ENCODE measurements at regions not wholly inside any gene's neighbourhood (a gene's known extent, or its start where the extent isn't known, plus 50 kb on each side); places are given as distances from the start of the nearest gene placed in this dataset.

DNA sequence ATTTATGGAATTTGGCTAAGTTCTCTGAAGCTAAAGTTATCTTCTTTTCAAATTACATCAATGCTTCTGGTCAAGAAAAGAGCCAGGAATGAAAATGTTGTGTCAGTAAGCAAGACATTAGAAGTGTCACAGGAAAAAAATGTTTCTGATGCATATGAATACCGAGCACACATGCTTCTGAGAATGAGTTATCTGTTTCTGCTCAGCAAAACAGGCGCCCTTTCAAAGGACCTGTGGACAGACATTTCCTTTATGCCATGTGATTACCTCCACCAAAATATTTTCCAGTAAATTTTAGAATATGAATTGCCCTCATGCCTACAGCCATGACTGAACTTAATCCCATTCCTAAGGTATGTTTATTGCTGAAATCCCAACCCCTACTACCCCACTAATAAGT is 55.4 kb upstream of the RNF180 start:
- Histone ChIP-seq H3K4me3 (ENCODE audit: low read depth, low read length) (no peak overlapping the region), H3K9me3 (ENCODE audit: control insufficient read depth, insufficient read depth, low read depth, low read length) (no peaks in the 10 kb centered on the region), H3K4me1 (ENCODE audit: control insufficient read depth, insufficient read depth, low read length) (no peaks in the 10 kb centered on the region), H3K27ac (ENCODE audit: extremely low read depth, low read depth, low read length) (no peak overlapping the region), H3K36me3 (ENCODE audit: control insufficient read depth in 2 of 2, insufficient read depth in 1 of 2, low read length in 2 of 2) (no peaks in the 10 kb centered on the region)
- ChIA-PET CTCF (no interaction called here), POLR2A (no interaction called here)
- no peak for TF ChIP-seq BCL11A (tag by site-specific recombination; IDR thresholded peaks at IDR 0.05; ENCODE audit: low read depth)
- no peak for TF ChIP-seq ZNF610 (tag by site-specific recombination; IDR thresholded peaks at IDR 0.05; ENCODE audit: borderline replicate concordance)

GRCh38 chr5:64108674-64109073 is 57.0 kb upstream of the RNF180 start:
- ChIA-PET POLR2A (no interaction called here), CTCF (no interaction called here)
- Histone ChIP-seq H3K36me3 (ENCODE audit: control insufficient read depth in 2 of 2, insufficient read depth in 1 of 2, low read length in 2 of 2) (no peaks in the 10 kb centered on the region), H3K27ac (ENCODE audit: extremely low read depth, low read depth, low read length) (no peak overlapping the region), H3K4me3 (ENCODE audit: low read depth, low read length) (no peak overlapping the region), H3K9me3 (ENCODE audit: control insufficient read depth, insufficient read depth, low read depth, low read length) (no peaks in the 10 kb centered on the region), H3K4me1 (ENCODE audit: control insufficient read depth, insufficient read depth, low read length) (no peaks in the 10 kb centered on the region)
- TF ChIP-seq, protein P1, sequence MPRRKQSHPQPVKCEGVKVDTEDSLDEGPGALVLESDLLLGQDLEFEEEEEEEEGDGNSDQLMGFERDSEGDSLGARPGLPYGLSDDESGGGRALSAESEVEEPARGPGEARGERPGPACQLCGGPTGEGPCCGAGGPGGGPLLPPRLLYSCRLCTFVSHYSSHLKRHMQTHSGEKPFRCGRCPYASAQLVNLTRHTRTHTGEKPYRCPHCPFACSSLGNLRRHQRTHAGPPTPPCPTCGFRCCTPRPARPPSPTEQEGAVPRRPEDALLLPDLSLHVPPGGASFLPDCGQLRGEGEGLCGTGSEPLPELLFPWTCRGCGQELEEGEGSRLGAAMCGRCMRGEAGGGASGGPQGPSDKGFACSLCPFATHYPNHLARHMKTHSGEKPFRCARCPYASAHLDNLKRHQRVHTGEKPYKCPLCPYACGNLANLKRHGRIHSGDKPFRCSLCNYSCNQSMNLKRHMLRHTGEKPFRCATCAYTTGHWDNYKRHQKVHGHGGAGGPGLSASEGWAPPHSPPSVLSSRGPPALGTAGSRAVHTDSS (tag by site-specific recombination; IDR thresholded peaks at IDR 0.05), result no peak

DNA sequence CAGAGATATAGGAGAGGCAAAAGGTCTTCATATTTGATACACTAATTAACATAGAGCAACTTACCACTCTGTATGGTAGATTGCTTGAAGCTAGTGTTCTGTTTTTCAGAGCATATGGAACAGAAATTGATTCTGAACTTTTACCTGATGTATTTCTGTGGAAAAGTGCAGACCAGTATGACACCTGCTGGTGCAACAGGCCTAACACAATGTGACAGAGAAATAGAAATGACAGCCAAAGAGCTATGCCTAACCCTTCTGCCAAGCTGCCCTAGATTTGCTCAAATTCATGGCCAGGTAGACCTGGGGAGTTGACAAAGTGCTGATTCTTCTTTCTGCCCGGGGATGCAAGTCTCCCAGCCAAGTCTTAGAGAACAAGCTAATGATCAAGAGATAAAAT is 65.4 kb upstream of the RNF180 start:
- Histone ChIP-seq H3K27ac (ENCODE audit: extremely low read depth, low read depth, low read length) (no peak overlapping the region), H3K4me3 (ENCODE audit: low read depth, low read length) (no peak overlapping the region), H3K9me3 (ENCODE audit: control insufficient read depth, insufficient read depth, low read depth, low read length) (no peaks in the 10 kb centered on the region), H3K36me3 (ENCODE audit: control insufficient read depth in 2 of 2, insufficient read depth in 1 of 2, low read length in 2 of 2) (no peaks in the 10 kb centered on the region), H3K4me1 (ENCODE audit: control insufficient read depth, insufficient read depth, low read length) (no peaks in the 10 kb centered on the region)
- POLR2A ChIA-PET, result no interaction called here
- TF ChIP-seq ZNF629 (tag by site-specific recombination; IDR thresholded peaks at IDR 0.05) (no peak), ZNF433 (tag by site-specific recombination; IDR thresholded peaks at IDR 0.05; ENCODE audit: low read depth) (no peak), OSR2 (tag by site-specific recombination; IDR thresholded peaks at IDR 0.05) (no peak), KLF7 (tag by site-specific recombination; IDR thresholded peaks at IDR 0.05; ENCODE audit: borderline replicate concordance) (no peak), EGR2 (tag by site-specific recombination; IDR thresholded peaks at IDR 0.05; ENCODE audit: low read depth) (no peak), ZBTB48 (tag by site-specific recombination; IDR thresholded peaks at IDR 0.05) (no peak), ZNF335 (tag by site-specific recombination; conservative IDR thresholded peaks at IDR 0.05) (no peak), ZNF701 (tag by site-specific recombination; IDR thresholded peaks at IDR 0.05) (no peak), ZNF530 (tag by site-specific recombination; IDR thresholded peaks at IDR 0.05; ENCODE audit: low read depth) (no peak), ZNF10 (tag by site-specific recombination; IDR thresholded peaks at IDR 0.05) (no peak), ZSCAN16 (tag by site-specific recombination; IDR thresholded peaks at IDR 0.05) (no peak), YY2 (tag by site-specific recombination; IDR thresholded peaks at IDR 0.05) (no peak), ZNF792 (tag by site-specific recombination; IDR thresholded peaks at IDR 0.05) (no peak), ZNF837 (tag by site-specific recombination; IDR thresholded peaks at IDR 0.05) (no peak), PBX3 (CRISPR knock-in tag; IDR thresholded peaks at IDR 0.05) (no peak)
- TF ChIP-seq, protein P2, sequence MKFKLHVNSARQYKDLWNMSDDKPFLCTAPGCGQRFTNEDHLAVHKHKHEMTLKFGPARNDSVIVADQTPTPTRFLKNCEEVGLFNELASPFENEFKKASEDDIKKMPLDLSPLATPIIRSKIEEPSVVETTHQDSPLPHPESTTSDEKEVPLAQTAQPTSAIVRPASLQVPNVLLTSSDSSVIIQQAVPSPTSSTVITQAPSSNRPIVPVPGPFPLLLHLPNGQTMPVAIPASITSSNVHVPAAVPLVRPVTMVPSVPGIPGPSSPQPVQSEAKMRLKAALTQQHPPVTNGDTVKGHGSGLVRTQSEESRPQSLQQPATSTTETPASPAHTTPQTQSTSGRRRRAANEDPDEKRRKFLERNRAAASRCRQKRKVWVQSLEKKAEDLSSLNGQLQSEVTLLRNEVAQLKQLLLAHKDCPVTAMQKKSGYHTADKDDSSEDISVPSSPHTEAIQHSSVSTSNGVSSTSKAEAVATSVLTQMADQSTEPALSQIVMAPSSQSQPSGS (tag by site-specific recombination; IDR thresholded peaks at IDR 0.05; ENCODE audit: low read depth), result no peak
- TF ChIP-seq, protein P3, sequence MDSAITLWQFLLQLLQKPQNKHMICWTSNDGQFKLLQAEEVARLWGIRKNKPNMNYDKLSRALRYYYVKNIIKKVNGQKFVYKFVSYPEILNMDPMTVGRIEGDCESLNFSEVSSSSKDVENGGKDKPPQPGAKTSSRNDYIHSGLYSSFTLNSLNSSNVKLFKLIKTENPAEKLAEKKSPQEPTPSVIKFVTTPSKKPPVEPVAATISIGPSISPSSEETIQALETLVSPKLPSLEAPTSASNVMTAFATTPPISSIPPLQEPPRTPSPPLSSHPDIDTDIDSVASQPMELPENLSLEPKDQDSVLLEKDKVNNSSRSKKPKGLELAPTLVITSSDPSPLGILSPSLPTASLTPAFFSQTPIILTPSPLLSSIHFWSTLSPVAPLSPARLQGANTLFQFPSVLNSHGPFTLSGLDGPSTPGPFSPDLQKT (IDR thresholded peaks at IDR 0.05; ENCODE audit: borderline replicate concordance, low read depth, low read length), result no peak
- CTCF ChIA-PET, result interaction anchor here (0.8 kb wide), 1 partner anchor 14 kb away, joined by 4 read pairs; no protein-coding TSS in a partner anchor

Measured in HEK293 (cell line).